IMR-90 (cell line): ENCODE measurements at regions not wholly inside any gene's neighbourhood (a gene's known extent, or its start where the extent isn't known, plus 50 kb on each side); places are given as distances from the start of the nearest gene placed in this dataset.

Experiments
- BHLHE40 ChIP-seq: fragments of 150-350 bp; IDR thresholded peaks from 2 replicates; pipeline ENCODE4 v1.6.1; 2016; ENCODE audit warnings: mild to moderate bottlenecking, low read depth, low read length
- CEBPB ChIP-seq: IDR thresholded peaks from 2 replicates; pipeline ENCODE4 v1.6.1; 2012; ENCODE audit warnings: low read depth, low read length, improper control_type of control experiment
- CHD1 ChIP-seq: IDR thresholded peaks from 2 replicates; pipeline ENCODE4 v1.6.1; 2012; ENCODE audit warnings: low read depth, low read length, improper control_type of control experiment
- CTCF ChIP-seq: conservative IDR thresholded peaks from 2 replicates; pipeline ENCODE4 v1.5.1; 2012; ENCODE audit warnings: mild to moderate bottlenecking, low read depth, low read length, improper control_type of control experiment
- ELK1 ChIP-seq: fragments of 150-350 bp; IDR thresholded peaks from 2 replicates; pipeline ENCODE4 v1.6.1; 2016; ENCODE audit warnings: low read depth, mild to moderate bottlenecking, low read length, moderate library complexity, borderline replicate concordance
- FOS ChIP-seq: fragments of 150-350 bp; IDR thresholded peaks from 2 replicates; pipeline ENCODE4 v1.6.1; 2016; ENCODE audit warnings: low read depth, low read length
- MAFK ChIP-seq: IDR thresholded peaks from 2 replicates; pipeline ENCODE4 v1.6.1; 2012; ENCODE audit warnings: low read depth, low read length, improper control_type of control experiment
- MXI1 ChIP-seq: IDR thresholded peaks from 2 replicates; pipeline ENCODE4 v1.6.1; 2012; ENCODE audit warnings: low read depth, mild to moderate bottlenecking, low read length, moderate library complexity, borderline replicate concordance
- POLR2A ChIP-seq: IDR thresholded peaks from 2 replicates; pipeline ENCODE4 v1.6.1; 2012; ENCODE audit warnings: mild to moderate bottlenecking, low read depth, low read length
- RAD21 ChIP-seq: IDR thresholded peaks from 2 replicates; pipeline ENCODE4 v1.6.1; 2012; ENCODE audit warnings: low read length, improper control_type of control experiment
- RCOR1 ChIP-seq: IDR thresholded peaks from 2 replicates; pipeline ENCODE4 v1.6.1; 2012; ENCODE audit warnings: mild to moderate bottlenecking, low read length, improper control_type of control experiment; ENCODE audit not compliant: insufficient replicate concordance
- SMC3 ChIP-seq: fragments of 150-350 bp; IDR thresholded peaks from 2 replicates; pipeline ENCODE4 v1.6.1; 2016; ENCODE audit warnings: low read depth, mild to moderate bottlenecking, antibody characterized with exemption, low read length, moderate library complexity
- TF ChIP-seq, protein P1 (sequence below): fragments of 150-350 bp; IDR thresholded peaks from 2 replicates; pipeline ENCODE4 v1.6.1; 2017; ENCODE audit warnings: mild to moderate bottlenecking, antibody characterized with exemption, low read length, low read depth

GRCh38 chr18:67035026-67035425 lies 431.1 kb upstream of the CDH19 start:
- TF ChIP-seq CTCF (no peak), CEBPB (no peak), POLR2A (no peak), RCOR1 (no peak), RAD21 (no peak), BHLHE40 (no peak), SMC3 (no peak), MXI1 (no peak), MAFK (no peak), ELK1 (no peak), CHD1 (no peak), FOS (no peak)
- TF ChIP-seq, protein P1, sequence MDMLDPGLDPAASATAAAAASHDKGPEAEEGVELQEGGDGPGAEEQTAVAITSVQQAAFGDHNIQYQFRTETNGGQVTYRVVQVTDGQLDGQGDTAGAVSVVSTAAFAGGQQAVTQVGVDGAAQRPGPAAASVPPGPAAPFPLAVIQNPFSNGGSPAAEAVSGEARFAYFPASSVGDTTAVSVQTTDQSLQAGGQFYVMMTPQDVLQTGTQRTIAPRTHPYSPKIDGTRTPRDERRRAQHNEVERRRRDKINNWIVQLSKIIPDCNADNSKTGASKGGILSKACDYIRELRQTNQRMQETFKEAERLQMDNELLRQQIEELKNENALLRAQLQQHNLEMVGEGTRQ = no peak
